OCI-LY7 (cell line): ENCODE measurements at regions not wholly inside any gene's neighbourhood (a gene's known extent, or its start where the extent isn't known, plus 50 kb on each side); places are given as distances from the start of the nearest gene placed in this dataset.

Experiments
- BruUV-seq: library from RNA; stranded (reverse); fragments of 400-500 nt; replicated peaks from 2 replicates; lab custom pipeline; 2021; lab: Mats Ljungman, UMichigan
- CTCF ChIA-PET: fragments of 300-600 bp; sonication (Branson Sonifier 250); formaldehyde crosslinking; loops from one replicate; lab custom pipeline; 2022; ENCODE audit warnings: antibody characterized with exemption; ENCODE audit not compliant: unreplicated experiment; lab: Charles Lee
- POLR2A ChIA-PET: fragments of 300-600 bp; sonication (Branson Sonifier 250); formaldehyde crosslinking; loops from one replicate; lab custom pipeline; 2022; ENCODE audit warnings: antibody characterized with exemption; lab: Charles Lee
- DNase-seq: peaks from one replicate; pipeline ENCODE4 v3.0.0-alpha.2; 2015; ENCODE audit warnings: low spot score
- H2AFZ ChIP-seq: fragments of 200-600 bp; sonication (generic), shearing (Covaris generic); 2 replicates; pipeline ENCODE4 v1.6.1; 2014; ENCODE audit warnings: mild to moderate bottlenecking, antibody characterized with exemption, low read length, moderate library complexity
- H3K27ac ChIP-seq: fragments of 200-600 bp; sonication (generic); 2 replicates; pipeline ENCODE4 v1.5.1; 2014; ENCODE audit warnings: mixed run types, low read depth, mild to moderate bottlenecking, moderate library complexity, low read length, inconsistent platforms; ENCODE audit not compliant: poor library complexity, severe bottlenecking
- H3K36me3 ChIP-seq: fragments of 200-600 bp; sonication (generic); 2 replicates; pipeline ENCODE4 v1.6.1; 2014; ENCODE audit warnings: mild to moderate bottlenecking, antibody characterized with exemption, low read length, moderate library complexity, mixed read lengths; ENCODE audit not compliant: insufficient read depth
- H3K4me1 ChIP-seq: fragments of 200-600 bp; sonication (generic); 2 replicates; pipeline ENCODE4 v1.5.1; 2014; ENCODE audit warnings: mild to moderate bottlenecking, low read length; ENCODE audit not compliant: insufficient read depth, poor library complexity, severe bottlenecking
- H3K4me2 ChIP-seq: fragments of 200-600 bp; sonication (generic); 2 replicates; pipeline ENCODE4 v1.6.1; 2014; ENCODE audit warnings: mild to moderate bottlenecking, low read length
- H3K4me3 ChIP-seq: fragments of 200-600 bp; sonication (generic); 2 replicates; pipeline ENCODE4 v1.5.1; 2014; ENCODE audit warnings: mild to moderate bottlenecking, low read depth, low read length; ENCODE audit not compliant: poor library complexity, severe bottlenecking
- H3K79me2 ChIP-seq: fragments of 200-600 bp; sonication (generic); 2 replicates; pipeline ENCODE4 v1.6.1; 2016; ENCODE audit warnings: low read depth, mild to moderate bottlenecking, low read length, moderate library complexity, mixed read lengths; ENCODE audit not compliant: insufficient read depth
- H3K9me2 ChIP-seq: fragments of 200-600 bp; sonication (generic); 2 replicates; pipeline ENCODE4 v1.6.1; 2016; ENCODE audit warnings: mild to moderate bottlenecking, low read length, mixed read lengths; ENCODE audit not compliant: insufficient read depth
- H3K9me3 ChIP-seq: fragments of 200-600 bp; sonication (generic); 2 replicates; pipeline ENCODE4 v1.6.1; 2014; ENCODE audit warnings: mild to moderate bottlenecking, mixed run types, low read length, mixed read lengths
- H4K20me1 ChIP-seq: fragments of 200-600 bp; sonication (generic); 2 replicates; pipeline ENCODE4 v1.6.1; 2014; ENCODE audit warnings: mild to moderate bottlenecking, antibody characterized with exemption, low read length, moderate library complexity, mixed read lengths; ENCODE audit not compliant: insufficient read depth
- CTCF ChIP-seq: fragments of 200-600 bp; sonication (generic); conservative IDR thresholded peaks from 2 replicates; pipeline ENCODE4 v1.5.1; 2014; ENCODE audit warnings: mild to moderate bottlenecking, antibody characterized with exemption, low read length, moderate library complexity, mixed read lengths
- EZH2phosphoT487 ChIP-seq: fragments of 200-600 bp; sonication (generic); IDR thresholded peaks from 2 replicates; pipeline ENCODE4 v1.6.1; 2018; ENCODE audit warnings: low read depth, borderline replicate concordance, mild to moderate bottlenecking, mixed run types, antibody characterized with exemption, low read length, moderate library complexity, mixed read lengths
- intact Hi-C: fragments of 100-400 bp; cut with micrococcal nuclease; formaldehyde crosslinking; loops from one replicate; pipeline ENCODE4 v1.10.0; 2022; ENCODE audit not compliant: unreplicated experiment

GRCh38 chr4:138577145-138577544 is 335.0 kb upstream of the SLC7A11 start:
- Histone ChIP-seq H3K9me2 (no peaks in the 10 kb centered on the region), H3K4me2 (no peak overlapping the region), H2AFZ (no peak overlapping the region), H3K36me3 (no peaks in the 10 kb centered on the region), H4K20me1 (no peaks in the 10 kb centered on the region), H3K4me1 (no peaks in the 10 kb centered on the region), H3K4me3 (no peak overlapping the region), H3K79me2 (no peaks in the 10 kb centered on the region), H3K27ac (no peak overlapping the region), H3K9me3 (no peaks in the 10 kb centered on the region)
- DNase-seq = no peak
- POLR2A ChIA-PET = interaction anchor here (1.0 kb wide), 1 partner anchor 32 kb away, joined by 4 read pairs; no protein-coding TSS in a partner anchor
- TF ChIP-seq CTCF (no peak), EZH2phosphoT487 (no peak)
- intact Hi-C loops = loop anchor here (5.0 kb wide), 3 partner anchors 295 to 755 kb away; no protein-coding TSS in a partner anchor
- no TSS peak for BruUV-seq
- CTCF ChIA-PET = no interaction called here

DNA sequence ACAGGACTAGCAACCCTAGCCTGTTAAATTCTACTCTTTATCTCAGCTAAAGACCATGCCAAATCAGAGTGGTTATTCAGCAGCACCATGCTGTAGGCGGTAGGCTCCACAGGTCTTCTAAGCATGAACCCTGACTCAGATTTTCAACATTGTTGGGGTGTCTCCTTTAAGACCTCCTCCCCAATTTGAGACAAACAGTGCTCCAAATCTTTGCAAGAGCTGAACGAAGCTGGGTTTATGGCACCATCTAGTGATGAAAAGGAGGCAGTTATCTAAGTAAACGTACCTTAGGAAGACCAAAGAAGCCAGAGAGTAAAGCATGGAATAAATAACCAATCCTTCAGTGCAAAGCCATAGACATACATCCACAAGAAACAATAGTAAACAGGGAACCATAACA is 334.5 kb upstream of the SLC7A11 start:
- intact Hi-C loops = loop anchor here (5.0 kb wide), 3 partner anchors 296 to 754 kb away; no protein-coding TSS in a partner anchor
- no peak overlapping the region for H3K4me3 ChIP-seq
- CTCF ChIA-PET = no interaction called here

More for the DNA sequence above, 334.5 kb upstream of the SLC7A11 start:
- Histone ChIP-seq H3K4me2 (no peak overlapping the region), H3K4me1 (no peaks in the 10 kb centered on the region), H3K36me3 (no peaks in the 10 kb centered on the region), H3K27ac (no peak overlapping the region), H3K9me2 (no peaks in the 10 kb centered on the region), H2AFZ (no peak overlapping the region), H4K20me1 (no peaks in the 10 kb centered on the region), H3K9me3 (no peaks in the 10 kb centered on the region), H3K79me2 (no peaks in the 10 kb centered on the region)
- POLR2A ChIA-PET = no interaction called here
- no TSS peak for BruUV-seq
- TF ChIP-seq EZH2phosphoT487 (no peak), CTCF (peak; percentile 67)
- peak; percentile 24 for DNase-seq
